Activated CD4-positive, CD25-positive, alpha-beta regulatory T cell treated with anti-CD3 and anti-CD28 coated beads, Interleukin-2, amount 50 U/mL, for 72 hours (primary cell): ENCODE measurements at regions not wholly inside any gene's neighbourhood (a gene's known extent, or its start where the extent isn't known, plus 50 kb on each side); places are given as distances from the start of the nearest gene placed in this dataset.
"Not testable (repeated sequence)": the region's sequence is repeated elsewhere in the genome, so short reads cannot be mapped to it uniquely, and the experiment has no call there.

ENCODE experiments used
- DNase-seq: peaks from one replicate; pipeline ENCODE4 v3.0.0; 2021

GRCh38 chr13:71213252-71213821 is 653.7 kb downstream of the DACH1 start:
- DNase-seq: no peak

- DNase-seq: no peak
Observed at GRCh38 chr13:71210861-71211260, 656.1 kb downstream of the DACH1 start.

- DNase-seq: no peak
Observed at GRCh38 chr13:71209217-71209616, 657.8 kb downstream of the DACH1 start.

- not testable (repeated sequence) for DNase-seq
Observed at GRCh38 chr13:71184583-71184982, 682.4 kb downstream of the DACH1 start.

GRCh38 chr13:71183352-71183751 is 683.7 kb downstream of the DACH1 start:
- DNase-seq: not testable (repeated sequence)

- no peak for DNase-seq
Observed at GRCh38 chr13:71171740-71172139, 695.3 kb downstream of the DACH1 start.

- DNase-seq: no peak
Observed at GRCh38 chr13:71169180-71169579, 697.8 kb downstream of the DACH1 start.

- no peak for DNase-seq
Observed at GRCh38 chr13:71156550-71156949, 710.5 kb downstream of the DACH1 start.

- DNase-seq: no peak
Observed at GRCh38 chr13:71149498-71150363, 717.3 kb downstream of the DACH1 start.

- DNase-seq: no peak
Observed at GRCh38 chr13:71149046-71149445, 718.0 kb downstream of the DACH1 start.

- no peak for DNase-seq
Observed at GRCh38 chr13:71148396-71148795, 718.6 kb downstream of the DACH1 start.

GRCh38 chr13:71144883-71145282 is 722.1 kb downstream of the DACH1 start:
- no peak for DNase-seq

- DNase-seq: no peak
Observed at GRCh38 chr13:71137101-71137500, 729.9 kb downstream of the DACH1 start.

GRCh38 chr13:71124230-71124629 is 742.8 kb downstream of the DACH1 start:
- DNase-seq: no peak

GRCh38 chr13:71118779-71119364 is 748.1 kb downstream of the DACH1 start:
- DNase-seq: no peak

GRCh38 chr13:71117920-71118319 is 749.1 kb downstream of the DACH1 start:
- DNase-seq: no peak

GRCh38 chr13:71115301-71115700 is 751.7 kb downstream of the DACH1 start:
- DNase-seq: no peak

GRCh38 chr13:71096421-71096820 is 770.6 kb downstream of the DACH1 start:
- DNase-seq: no peak

- no peak for DNase-seq
Observed at GRCh38 chr13:71090990-71091389, 776.0 kb downstream of the DACH1 start.

- DNase-seq: no peak
Observed at GRCh38 chr13:71089056-71089455, 777.9 kb downstream of the DACH1 start.

GRCh38 chr13:71087432-71087831 is 779.6 kb downstream of the DACH1 start:
- DNase-seq: no peak

GRCh38 chr13:71087006-71087405 is 780.0 kb downstream of the DACH1 start:
- DNase-seq: no peak

- no peak for DNase-seq
Observed at GRCh38 chr13:71082631-71083030, 784.4 kb downstream of the DACH1 start.

- DNase-seq: no peak
Observed at GRCh38 chr13:71079638-71080037, 787.4 kb downstream of the DACH1 start.
